ENCODE measurements at regions not wholly inside any gene's neighbourhood (a gene's known extent, or its start where the extent isn't known, plus 50 kb on each side); places are given as distances from the start of the nearest gene placed in this dataset.

DNA sequence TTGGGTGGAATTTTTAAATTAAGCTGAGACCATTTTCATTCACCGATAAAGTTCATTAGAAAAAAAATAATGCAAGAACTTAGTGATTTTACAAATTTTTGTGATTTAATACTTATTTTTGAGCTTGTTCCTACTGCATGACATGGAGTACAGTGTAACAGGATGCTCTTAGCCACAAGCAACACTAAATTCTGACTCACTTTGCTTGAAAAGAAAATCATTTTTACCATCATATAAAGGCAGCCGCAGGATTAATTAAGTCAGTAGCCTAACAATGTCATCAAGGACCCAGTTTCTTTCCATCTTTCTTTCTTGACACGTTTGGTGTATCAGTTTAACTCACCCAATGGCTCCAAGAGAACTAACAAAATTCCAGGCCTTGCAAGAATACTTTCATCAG lies 540.3 kb upstream of the LUZP2 start:
- TF ChIP-seq POLR2A (IDR thresholded peaks at IDR 0.05): no peak
- TF ChIP-seq CTCF (IDR thresholded peaks at IDR 0.05): no peak

Measured in esophagus squamous epithelium (tissue), 4 donors.